ENCODE measurements at regions not wholly inside any gene's neighbourhood (a gene's known extent, or its start where the extent isn't known, plus 50 kb on each side); places are given as distances from the start of the nearest gene placed in this dataset.

- TF ChIP-seq POLR2A (IDR thresholded peaks at IDR 0.05; ENCODE audit: low read length) (no peak), GATA1 (IDR thresholded peaks at IDR 0.05; ENCODE audit: low read depth, low read length) (no peak)
These were observed 79.7 kb upstream of the MAP10 start for GRCh38 chr1:232725305-232726047.

Measured in erythroblast (primary cell).